ENCODE measurements at regions not wholly inside any gene's neighbourhood (a gene's known extent, or its start where the extent isn't known, plus 50 kb on each side); places are given as distances from the start of the nearest gene placed in this dataset.
A peak's percentile ranks its signal among the peaks of the same experiment; 100 is the strongest.

GRCh38 chr3:59469948-59470723 is 420.3 kb upstream of the CFAP20DC start:
- H3K4me1 ChIP-seq (ENCODE audit: control insufficient read depth, insufficient read depth, low read length): no peaks in the 10 kb centered on the region
- H3K4me3 ChIP-seq (ENCODE audit: low read depth, low read length): no peak overlapping the region
- H3K36me3 ChIP-seq (ENCODE audit: control insufficient read depth, insufficient read depth, low read length): no peaks in the 10 kb centered on the region
- H3K27me3 ChIP-seq (ENCODE audit: control insufficient read depth, insufficient read depth, low read length): no peaks in the 10 kb centered on the region
- 100% methylated on average over 2 of the region's 2 CpGs for WGBS (ENCODE audit: insufficient coverage)
- DNase-seq (ENCODE audit: low read depth in 4 of 6, low spot score in 6 of 6): no peak
- H3K27ac ChIP-seq (ENCODE audit: low read depth, low read length): no peak overlapping the region
- no peaks in the 10 kb centered on the region for H3K9me3 ChIP-seq (ENCODE audit: control insufficient read depth, insufficient read depth, low read length)

GRCh38 chr3:59467476-59467875 is 417.7 kb upstream of the CFAP20DC start:
- Histone ChIP-seq H3K4me3 (ENCODE audit: low read depth, low read length) (no peak overlapping the region), H3K27ac (ENCODE audit: low read depth, low read length) (no peak overlapping the region), H3K4me1 (ENCODE audit: control insufficient read depth, insufficient read depth, low read length) (no peaks in the 10 kb centered on the region), H3K36me3 (ENCODE audit: control insufficient read depth, insufficient read depth, low read length) (no peaks in the 10 kb centered on the region), H3K9me3 (ENCODE audit: control insufficient read depth, insufficient read depth, low read length) (no peaks in the 10 kb centered on the region), H3K27me3 (ENCODE audit: control insufficient read depth, insufficient read depth, low read length) (no peaks in the 10 kb centered on the region)
- WGBS (ENCODE audit: insufficient coverage): 23% methylated on average over 2 of the region's 4 CpGs
- peak in 1 of 6 donors; percentile 52 for DNase-seq (ENCODE audit: low read depth in 4 of 6, low spot score in 6 of 6)

- H3K27ac ChIP-seq (ENCODE audit: low read depth, low read length): no peak overlapping the region
- no peak for DNase-seq (ENCODE audit: low read depth in 4 of 6, low spot score in 6 of 6)
- no peaks in the 10 kb centered on the region for H3K4me1 ChIP-seq (ENCODE audit: control insufficient read depth, insufficient read depth, low read length)
- H3K9me3 ChIP-seq (ENCODE audit: control insufficient read depth, insufficient read depth, low read length): no peaks in the 10 kb centered on the region
- H3K4me3 ChIP-seq (ENCODE audit: low read depth, low read length): no peak overlapping the region
- 83% methylated on average over 4 of the region's 6 CpGs for WGBS (ENCODE audit: insufficient coverage)
- no peaks in the 10 kb centered on the region for H3K36me3 ChIP-seq (ENCODE audit: control insufficient read depth, insufficient read depth, low read length)
- H3K27me3 ChIP-seq (ENCODE audit: control insufficient read depth, insufficient read depth, low read length): no peaks in the 10 kb centered on the region
These were observed 414.4 kb upstream of the CFAP20DC start for GRCh38 chr3:59464187-59464586.

GRCh38 chr3:59463253-59463652 is 413.4 kb upstream of the CFAP20DC start:
- Histone ChIP-seq H3K27me3 (ENCODE audit: control insufficient read depth, insufficient read depth, low read length) (no peaks in the 10 kb centered on the region), H3K36me3 (ENCODE audit: control insufficient read depth, insufficient read depth, low read length) (no peaks in the 10 kb centered on the region), H3K4me1 (ENCODE audit: control insufficient read depth, insufficient read depth, low read length) (no peaks in the 10 kb centered on the region), H3K9me3 (ENCODE audit: control insufficient read depth, insufficient read depth, low read length) (no peaks in the 10 kb centered on the region), H3K27ac (ENCODE audit: low read depth, low read length) (no peak overlapping the region), H3K4me3 (ENCODE audit: low read depth, low read length) (no peak overlapping the region)
- WGBS (ENCODE audit: insufficient coverage): 87% methylated on average over 5 of the region's 5 CpGs
- no peak for DNase-seq (ENCODE audit: low read depth in 4 of 6, low spot score in 6 of 6)

- Histone ChIP-seq H3K27me3 (ENCODE audit: control insufficient read depth, insufficient read depth, low read length) (no peaks in the 10 kb centered on the region), H3K9me3 (ENCODE audit: control insufficient read depth, insufficient read depth, low read length) (no peaks in the 10 kb centered on the region), H3K36me3 (ENCODE audit: control insufficient read depth, insufficient read depth, low read length) (no peaks in the 10 kb centered on the region), H3K27ac (ENCODE audit: low read depth, low read length) (no peak overlapping the region), H3K4me3 (ENCODE audit: low read depth, low read length) (no peak overlapping the region), H3K4me1 (ENCODE audit: control insufficient read depth, insufficient read depth, low read length) (no peaks in the 10 kb centered on the region)
- no peak for DNase-seq (ENCODE audit: low read depth in 4 of 6, low spot score in 6 of 6)
- no CpG with 5 or more reads among the region's 2 CpGs for WGBS (ENCODE audit: insufficient coverage)
These were observed 410.2 kb upstream of the CFAP20DC start for GRCh38 chr3:59460068-59460467.

- Histone ChIP-seq H3K4me1 (ENCODE audit: control insufficient read depth, insufficient read depth, low read length) (no peaks in the 10 kb centered on the region), H3K9me3 (ENCODE audit: control insufficient read depth, insufficient read depth, low read length) (no peaks in the 10 kb centered on the region), H3K36me3 (ENCODE audit: control insufficient read depth, insufficient read depth, low read length) (no peaks in the 10 kb centered on the region), H3K4me3 (ENCODE audit: low read depth, low read length) (no peak overlapping the region), H3K27ac (ENCODE audit: low read depth, low read length) (no peak overlapping the region), H3K27me3 (ENCODE audit: control insufficient read depth, insufficient read depth, low read length) (no peaks in the 10 kb centered on the region)
- WGBS (ENCODE audit: insufficient coverage): 85% methylated on average over 4 of the region's 7 CpGs
- DNase-seq (ENCODE audit: low read depth in 4 of 6, low spot score in 6 of 6): no peak
These were observed 407.1 kb upstream of the CFAP20DC start for GRCh38 chr3:59456852-59457485.

GRCh38 chr3:59451800-59452746 is 402.2 kb upstream of the CFAP20DC start:
- no peak for DNase-seq (ENCODE audit: low read depth in 4 of 6, low spot score in 6 of 6)
- WGBS (ENCODE audit: insufficient coverage): 83% methylated on average over 3 of the region's 7 CpGs
- Histone ChIP-seq H3K4me1 (ENCODE audit: control insufficient read depth, insufficient read depth, low read length) (no peaks in the 10 kb centered on the region), H3K4me3 (ENCODE audit: low read depth, low read length) (no peak overlapping the region), H3K36me3 (ENCODE audit: control insufficient read depth, insufficient read depth, low read length) (no peaks in the 10 kb centered on the region), H3K9me3 (ENCODE audit: control insufficient read depth, insufficient read depth, low read length) (no peaks in the 10 kb centered on the region), H3K27me3 (ENCODE audit: control insufficient read depth, insufficient read depth, low read length) (no peaks in the 10 kb centered on the region), H3K27ac (ENCODE audit: low read depth, low read length) (no peak overlapping the region)

GRCh38 chr3:59450946-59451763 is 401.3 kb upstream of the CFAP20DC start:
- Histone ChIP-seq H3K36me3 (ENCODE audit: control insufficient read depth, insufficient read depth, low read length) (no peaks in the 10 kb centered on the region), H3K9me3 (ENCODE audit: control insufficient read depth, insufficient read depth, low read length) (no peaks in the 10 kb centered on the region), H3K4me3 (ENCODE audit: low read depth, low read length) (no peak overlapping the region), H3K27me3 (ENCODE audit: control insufficient read depth, insufficient read depth, low read length) (no peaks in the 10 kb centered on the region), H3K27ac (ENCODE audit: low read depth, low read length) (no peak overlapping the region), H3K4me1 (ENCODE audit: control insufficient read depth, insufficient read depth, low read length) (no peaks in the 10 kb centered on the region)
- DNase-seq (ENCODE audit: low read depth in 4 of 6, low spot score in 6 of 6): peak in 2 of 6 donors; percentile 5 to 18
- WGBS (ENCODE audit: insufficient coverage): 50% methylated on average over 2 of the region's 6 CpGs

GRCh38 chr3:59450437-59450836 is 400.6 kb upstream of the CFAP20DC start:
- no peaks in the 10 kb centered on the region for H3K4me1 ChIP-seq (ENCODE audit: control insufficient read depth, insufficient read depth, low read length)
- H3K9me3 ChIP-seq (ENCODE audit: control insufficient read depth, insufficient read depth, low read length): no peaks in the 10 kb centered on the region
- DNase-seq (ENCODE audit: low read depth in 4 of 6, low spot score in 6 of 6): no peak
- no peak overlapping the region for H3K27ac ChIP-seq (ENCODE audit: low read depth, low read length)
- H3K36me3 ChIP-seq (ENCODE audit: control insufficient read depth, insufficient read depth, low read length): no peaks in the 10 kb centered on the region
- no peak overlapping the region for H3K4me3 ChIP-seq (ENCODE audit: low read depth, low read length)
- WGBS (ENCODE audit: insufficient coverage): no CpG with 5 or more reads among the region's 5 CpGs
- H3K27me3 ChIP-seq (ENCODE audit: control insufficient read depth, insufficient read depth, low read length): no peaks in the 10 kb centered on the region

Data from spinal cord (tissue), 9 donors.